Stimulated activated CD4-positive, alpha-beta T cell treated with anti-CD3 and anti-CD28 coated beads, Interleukin-4, amount 100 ng/mL, for 24 hours (primary cell): ENCODE measurements at regions not wholly inside any gene's neighbourhood (a gene's known extent, or its start where the extent isn't known, plus 50 kb on each side); places are given as distances from the start of the nearest gene placed in this dataset.
"Not testable (repeated sequence)": the region's sequence is repeated elsewhere in the genome, so short reads cannot be mapped to it uniquely, and the experiment has no call there.

ENCODE experiments used
- DNase-seq: peaks from one replicate; pipeline ENCODE4 v3.0.0-alpha.2; 2020

- DNase-seq: no peak
Measured at GRCh38 chr6:19892260-19892659, 55.1 kb downstream of the ID4 start.

- DNase-seq: no peak
Measured at GRCh38 chr6:19895866-19896692, 58.9 kb downstream of the ID4 start.

DNA sequence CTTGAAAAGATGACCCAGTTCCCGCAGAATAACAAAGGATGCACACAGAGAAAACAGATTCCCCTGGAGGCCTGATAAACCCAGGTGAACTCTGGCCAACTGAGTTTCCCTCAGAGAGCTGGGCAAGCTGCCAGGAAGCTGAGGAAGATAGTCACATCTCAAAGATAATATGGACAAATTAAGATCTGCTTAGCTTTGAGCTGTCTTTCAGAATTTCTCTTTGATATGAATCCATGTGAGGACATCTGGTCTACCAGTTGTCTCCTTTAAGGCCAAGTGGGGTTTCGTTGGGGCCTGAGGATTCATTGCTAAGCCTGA, 59.5 kb downstream of the ID4 start:
- no peak for DNase-seq

DNA sequence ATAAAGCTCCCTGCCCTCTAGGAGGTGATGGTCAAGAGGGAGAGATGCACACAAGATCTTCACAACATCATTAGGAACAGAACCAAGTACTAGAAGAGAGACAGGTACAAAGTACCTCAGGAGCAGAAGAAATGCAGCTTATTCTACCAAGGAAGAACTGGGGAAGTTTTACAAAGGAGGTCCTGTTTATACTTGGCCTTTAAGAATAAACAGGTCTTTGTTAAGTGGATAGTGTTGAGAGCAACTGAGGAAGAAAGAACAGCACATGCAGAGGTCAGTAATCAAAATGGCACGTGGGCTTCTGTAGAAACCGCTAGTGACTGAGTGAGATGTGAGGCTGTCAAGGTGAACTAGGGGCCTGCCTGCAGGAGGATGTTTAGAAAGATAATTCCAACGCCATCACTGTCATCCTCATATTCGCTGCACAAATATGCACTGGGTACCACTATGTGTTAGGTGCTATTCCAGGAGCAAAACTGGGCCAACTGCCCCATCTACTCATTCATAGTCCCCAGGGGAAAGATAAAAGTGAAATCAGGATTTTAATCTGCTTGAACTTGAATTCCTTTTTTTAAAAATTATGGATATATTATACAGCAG, 61.1 kb downstream of the ID4 start:
- no peak for DNase-seq

GRCh38 chr6:19902201-19902600, 65.0 kb downstream of the ID4 start:
- no peak for DNase-seq

DNA sequence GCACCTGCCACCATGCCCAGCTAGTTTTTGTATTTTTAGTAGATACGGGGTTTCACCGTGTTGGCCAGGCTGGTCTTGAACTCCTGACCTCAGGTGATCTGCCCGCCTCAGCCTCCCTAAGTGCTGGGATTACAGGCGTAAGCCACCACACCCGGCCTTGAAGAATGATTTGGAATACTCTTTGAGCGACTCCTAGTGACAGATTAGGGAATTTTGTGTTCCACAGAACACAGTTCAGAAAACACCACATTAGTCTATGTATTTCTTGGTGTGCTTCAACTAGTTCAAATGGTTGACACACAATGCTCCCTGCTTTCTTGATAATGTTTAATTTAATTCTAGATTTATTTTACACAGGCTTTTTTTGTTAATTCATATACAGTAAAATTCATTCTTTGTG, 67.2 kb downstream of the ID4 start:
- DNase-seq: not testable (repeated sequence)

GRCh38 chr6:19905584-19905983, 68.4 kb downstream of the ID4 start:
- DNase-seq: no peak

DNA sequence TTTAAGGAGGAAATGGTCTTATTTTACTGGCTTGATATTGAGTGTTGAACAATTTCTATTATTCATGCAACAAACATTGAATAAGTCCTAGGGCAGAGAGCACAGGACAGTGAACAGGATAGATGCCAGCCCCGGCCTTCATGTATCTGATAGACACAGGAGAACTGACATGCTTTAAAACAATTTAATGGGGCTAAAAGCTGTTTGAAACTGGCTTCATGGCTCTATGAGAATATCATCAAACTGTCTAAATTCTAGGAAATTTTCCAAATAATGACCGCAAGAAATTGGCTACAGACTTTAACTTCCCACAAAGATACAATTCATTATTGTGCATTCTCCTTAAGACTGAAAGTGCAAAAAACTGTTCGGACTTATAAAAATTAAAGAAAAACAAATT, 69.0 kb downstream of the ID4 start:
- DNase-seq: no peak

- no peak for DNase-seq
Measured at GRCh38 chr6:19911223-19911622, 74.1 kb downstream of the ID4 start.

- no peak for DNase-seq
Measured at GRCh38 chr6:19918436-19918835, 81.3 kb downstream of the ID4 start.

DNA sequence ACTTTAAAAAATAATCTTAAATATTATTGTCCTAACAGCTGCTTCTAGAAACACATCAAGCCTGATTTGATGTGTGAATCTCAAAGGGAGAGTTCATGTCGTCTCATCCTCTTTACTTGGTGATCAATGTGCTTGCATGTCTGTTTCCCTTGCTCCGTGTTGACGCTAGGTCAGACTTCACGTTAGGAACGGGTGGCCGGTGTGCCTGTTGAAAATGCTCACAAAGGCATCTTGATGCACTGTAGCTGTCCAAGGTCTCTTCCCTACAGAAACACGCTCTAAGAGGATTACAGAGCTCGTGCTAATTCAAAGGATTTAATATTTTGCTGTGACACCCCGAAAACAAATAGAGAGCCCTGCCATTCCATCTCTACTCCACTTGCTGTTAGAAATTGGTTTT, 84.6 kb downstream of the ID4 start:
- DNase-seq: no peak

GRCh38 chr6:19925533-19925932, 88.4 kb downstream of the ID4 start:
- DNase-seq: no peak

- no peak for DNase-seq
Measured at GRCh38 chr6:19928461-19928860, 91.3 kb downstream of the ID4 start.

DNA sequence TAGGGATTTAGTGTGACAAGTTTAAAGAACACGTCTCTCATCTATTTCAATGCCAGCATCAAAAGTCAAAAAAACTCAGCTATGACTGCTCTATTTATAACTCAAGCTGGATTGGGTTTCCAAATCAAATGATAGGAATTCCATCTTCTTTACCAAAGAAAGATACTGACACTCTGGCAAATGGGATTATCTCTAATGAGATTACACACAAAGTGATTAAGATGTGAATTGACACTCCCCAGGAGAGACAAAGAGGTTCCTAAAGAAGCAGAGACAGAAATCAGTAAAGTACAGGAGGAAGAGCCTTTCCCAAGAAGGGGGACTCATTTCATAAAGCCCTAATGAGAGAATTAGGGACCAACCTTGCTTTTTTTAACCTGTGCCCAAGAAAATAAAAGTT, 92.1 kb downstream of the ID4 start:
- DNase-seq: no peak

GRCh38 chr6:19934996-19935591, 97.9 kb downstream of the ID4 start:
- DNase-seq: no peak

DNA sequence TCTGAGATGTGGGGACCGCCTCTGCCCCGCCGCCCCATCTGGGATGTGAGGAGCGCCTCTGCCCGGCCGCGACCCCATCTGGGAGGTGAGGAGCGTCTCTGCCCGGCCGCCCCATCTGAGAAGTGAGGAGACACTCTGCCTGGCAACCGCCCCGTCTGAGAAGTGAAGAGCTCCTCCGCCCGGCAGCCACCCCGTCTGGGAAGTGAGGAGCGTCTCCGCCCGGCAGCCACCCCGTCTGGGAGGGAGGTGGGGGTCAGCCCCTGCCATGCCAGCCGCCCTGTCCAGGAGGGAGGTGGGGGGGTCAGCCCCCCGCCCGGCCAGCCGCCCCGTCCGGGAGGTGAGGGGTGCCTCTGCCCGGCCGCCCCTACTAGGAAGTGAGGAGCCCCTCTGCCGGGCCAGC, 102.2 kb downstream of the ID4 start:
- not testable (repeated sequence) for DNase-seq

DNA sequence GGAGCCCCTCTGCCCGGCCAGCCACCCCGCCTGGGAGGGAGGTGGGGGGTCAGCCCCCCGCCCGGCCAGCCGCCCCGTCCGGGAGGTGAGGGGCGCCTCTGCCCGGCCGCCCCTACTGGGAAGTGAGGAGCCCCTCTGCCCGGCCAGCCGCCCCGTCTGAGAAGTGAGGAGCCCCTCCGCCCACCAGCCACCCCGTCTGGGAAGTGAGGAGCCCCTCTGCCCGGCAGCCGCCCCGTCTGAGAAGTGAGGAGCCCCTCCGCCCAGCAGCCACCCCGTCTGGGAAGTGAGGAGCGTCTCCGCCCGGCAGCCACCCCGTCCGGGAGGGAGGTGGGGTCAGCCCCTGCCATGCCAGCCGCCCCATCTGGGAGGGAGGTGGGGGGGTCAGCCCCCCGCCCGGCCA, 102.8 kb downstream of the ID4 start:
- DNase-seq: not testable (repeated sequence)

- DNase-seq: no peak
Measured at GRCh38 chr6:19943042-19943441, 105.9 kb downstream of the ID4 start.

DNA sequence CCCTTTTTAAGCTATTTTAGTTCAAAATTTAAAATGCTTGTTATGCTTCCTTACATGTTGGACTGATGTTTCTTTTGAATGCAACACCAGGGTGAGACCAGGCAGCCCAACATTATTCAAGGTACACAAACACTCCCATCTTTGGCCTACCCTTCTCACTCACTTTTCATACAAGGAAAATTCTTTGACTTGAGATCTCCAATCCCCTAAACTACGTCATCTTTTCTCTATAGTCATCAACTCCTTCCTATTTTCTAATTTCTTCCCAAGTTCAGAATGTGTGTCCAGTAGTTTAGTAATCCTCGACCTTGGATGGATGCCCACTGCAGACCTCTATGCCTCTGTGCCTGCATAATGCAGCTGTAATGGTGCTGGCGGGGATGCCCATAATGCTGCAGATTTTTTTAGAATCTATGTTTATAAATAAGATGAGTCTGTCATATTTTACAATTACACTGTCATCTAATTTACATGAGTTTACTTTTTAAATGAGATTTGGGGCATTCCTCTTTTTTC, 108.7 kb downstream of the ID4 start:
- DNase-seq: no peak

DNA sequence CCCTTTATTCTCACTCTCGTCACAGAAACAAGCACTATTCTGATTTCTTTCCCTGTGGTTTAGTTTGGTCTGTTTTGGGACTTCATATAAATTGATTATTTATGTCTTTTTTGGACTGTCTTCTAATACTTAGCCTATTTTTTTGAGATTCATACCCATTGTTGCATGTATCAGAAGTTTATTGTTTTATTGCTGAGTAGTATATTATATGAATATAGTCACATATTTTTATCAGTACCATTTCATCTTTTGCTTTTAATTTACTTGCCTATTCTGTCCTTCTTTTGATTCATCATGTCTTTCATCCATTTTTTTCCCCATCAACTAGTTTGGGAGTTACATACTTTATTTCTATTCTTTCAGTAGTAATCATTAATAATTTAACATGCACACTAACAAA, 112.0 kb downstream of the ID4 start:
- no peak for DNase-seq

- DNase-seq: no peak
Measured at GRCh38 chr6:19964115-19964514, 126.9 kb downstream of the ID4 start.

DNA sequence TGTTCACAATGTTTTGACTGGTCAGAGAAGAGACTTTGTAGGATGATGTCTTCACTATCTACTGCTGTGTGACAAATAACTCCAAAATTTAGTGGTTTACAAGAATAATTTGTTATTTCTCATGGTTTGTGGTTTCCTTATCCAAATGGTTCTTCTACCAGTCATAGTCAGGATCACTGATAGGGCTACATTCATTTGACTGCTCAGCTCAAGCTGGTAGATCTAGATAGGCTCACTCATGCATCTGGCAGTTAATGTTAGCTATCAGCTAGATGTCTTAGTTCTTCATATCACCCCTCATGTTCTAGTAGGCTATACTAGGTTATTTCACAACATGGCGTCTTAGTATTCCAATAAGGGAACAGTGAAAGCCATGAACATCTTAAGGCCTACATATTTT, 131.0 kb downstream of the ID4 start:
- DNase-seq: no peak

- no peak for DNase-seq
Measured at GRCh38 chr6:19972221-19972620, 135.1 kb downstream of the ID4 start.

DNA sequence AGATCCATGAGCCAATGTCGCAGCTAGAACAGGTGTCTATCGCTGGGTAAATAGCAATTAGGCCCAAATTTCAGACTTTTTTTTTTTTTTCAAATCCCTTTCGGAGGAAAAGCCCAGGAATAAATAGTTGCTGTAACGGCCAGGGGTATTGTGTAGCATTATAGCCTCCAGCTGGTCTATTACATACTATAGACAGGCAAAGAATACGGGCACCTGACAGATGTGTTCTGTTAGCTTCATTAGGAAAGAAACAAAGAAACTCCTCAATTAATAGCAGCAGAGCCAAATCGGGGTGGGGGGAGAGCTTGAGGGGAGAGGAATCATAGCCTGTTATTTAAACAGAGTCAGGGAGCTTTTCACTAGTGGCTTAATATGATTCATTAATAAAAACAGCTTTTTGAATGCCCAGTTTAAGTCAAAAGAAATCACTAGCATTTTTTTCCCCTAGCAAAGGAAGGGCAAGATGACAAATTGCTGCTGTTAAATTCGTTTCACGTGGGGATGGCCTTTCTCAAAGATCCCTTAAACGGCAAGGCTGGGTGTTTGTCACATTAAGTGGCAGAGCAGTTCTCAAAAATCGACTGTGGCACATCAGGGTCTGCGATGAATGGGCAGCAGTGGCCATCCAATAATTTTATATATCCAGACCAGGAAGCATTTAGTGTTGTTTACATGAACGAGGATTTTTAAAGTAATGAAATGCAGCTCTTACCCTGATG, 139.4 kb downstream of the ID4 start:
- DNase-seq: no peak
